H9 (cell line): ENCODE measurements at regions not wholly inside any gene's neighbourhood (a gene's known extent, or its start where the extent isn't known, plus 50 kb on each side); places are given as distances from the start of the nearest gene placed in this dataset.

Source experiments
- DNase-seq: peaks from one replicate; pipeline ENCODE4 v3.0.0-alpha.2; 2017
- H2AFZ ChIP-seq: one replicate; pipeline ENCODE4 v1.6.1; 2013; ENCODE audit warnings: mild to moderate bottlenecking, low read length, control low read depth, moderate library complexity
- H2AK5ac ChIP-seq: 2 replicates; pipeline ENCODE4 v1.6.1; 2013; ENCODE audit warnings: low read length, control low read depth, mixed read lengths; ENCODE audit not compliant: insufficient read length
- H2BK120ac ChIP-seq: one replicate; pipeline ENCODE4 v1.6.1; 2013; ENCODE audit warnings: low read depth, mild to moderate bottlenecking, low read length, control low read depth, inconsistent platforms; ENCODE audit not compliant: poor library complexity, severe bottlenecking
- H2BK12ac ChIP-seq: 2 replicates; pipeline ENCODE4 v1.6.1; 2013; ENCODE audit warnings: low read length, control low read depth, mixed read lengths, low read depth; ENCODE audit not compliant: insufficient read length
- H2BK15ac ChIP-seq: 2 replicates; pipeline ENCODE4 v1.6.1; 2013; ENCODE audit warnings: low read depth, low read length, control low read depth
- H2BK20ac ChIP-seq: one replicate; pipeline ENCODE4 v1.6.1; 2013; ENCODE audit warnings: low read depth, mild to moderate bottlenecking, low read length, control low read depth, inconsistent platforms; ENCODE audit not compliant: poor library complexity, severe bottlenecking
- H2BK5ac ChIP-seq: 2 replicates; pipeline ENCODE4 v1.6.1; 2013; ENCODE audit warnings: low read length, control low read depth, mixed read lengths; ENCODE audit not compliant: insufficient read length
- H3K14ac ChIP-seq: 2 replicates; pipeline ENCODE4 v1.6.1; 2013; ENCODE audit warnings: low read length, control low read depth; ENCODE audit not compliant: insufficient read depth
- H3K18ac ChIP-seq: 2 replicates; pipeline ENCODE4 v1.6.1; 2013; ENCODE audit warnings: low read depth, mild to moderate bottlenecking, mixed read lengths, low read length, control low read depth; ENCODE audit not compliant: insufficient read length
- H3K23ac ChIP-seq: 2 replicates; pipeline ENCODE4 v1.6.1; 2013; ENCODE audit warnings: low read length, control low read depth, mixed read lengths, low read depth; ENCODE audit not compliant: insufficient read length
- H3K23me2 ChIP-seq: 2 replicates; pipeline ENCODE4 v1.6.1; 2013; ENCODE audit warnings: low read depth, mild to moderate bottlenecking, mixed read lengths, low read length, control low read depth; ENCODE audit not compliant: insufficient read length, poor library complexity, severe bottlenecking
- H3K27ac ChIP-seq: 2 replicates; pipeline ENCODE4 v1.5.1; 2013; ENCODE audit warnings: low read length, control low read depth, mixed read lengths, low read depth; ENCODE audit not compliant: insufficient read length
- H3K27me3 ChIP-seq: 2 replicates; pipeline ENCODE4 v1.6.1; 2013; ENCODE audit warnings: low read length, control low read depth, inconsistent platforms; ENCODE audit not compliant: insufficient read depth
- H3K4ac ChIP-seq: 2 replicates; pipeline ENCODE4 v1.6.1; 2013; ENCODE audit warnings: low read depth, mild to moderate bottlenecking, control low read depth, inconsistent platforms, low read length, moderate library complexity
- H3K4me1 ChIP-seq: 2 replicates; pipeline ENCODE4 v1.6.1; 2013; ENCODE audit warnings: low read length, control low read depth, inconsistent platforms; ENCODE audit not compliant: insufficient read depth
- H3K4me2 ChIP-seq: 2 replicates; pipeline ENCODE4 v1.6.1; 2013; ENCODE audit warnings: low read length, control low read depth, mixed read lengths; ENCODE audit not compliant: insufficient read length, insufficient read depth
- H3K56ac ChIP-seq: 2 replicates; pipeline ENCODE4 v1.6.1; 2013; ENCODE audit warnings: low read depth, mild to moderate bottlenecking, mixed read lengths, low read length, control low read depth; ENCODE audit not compliant: insufficient read length
- H3K79me1 ChIP-seq: 2 replicates; pipeline ENCODE4 v1.6.1; 2013; ENCODE audit warnings: low read depth, mild to moderate bottlenecking, moderate library complexity, low read length, control low read depth, inconsistent platforms; ENCODE audit not compliant: insufficient read depth, poor library complexity, severe bottlenecking
- H3K79me2 ChIP-seq: 2 replicates; pipeline ENCODE4 v1.6.1; 2013; ENCODE audit warnings: low read length, control low read depth, inconsistent platforms; ENCODE audit not compliant: insufficient read depth
- H3K9ac ChIP-seq: 2 replicates; pipeline ENCODE4 v1.6.1; 2013; ENCODE audit warnings: low read length, control low read depth, mixed read lengths; ENCODE audit not compliant: insufficient read length; ENCODE audit errors: extremely low read depth
- H3K9me3 ChIP-seq: one replicate; pipeline ENCODE4 v1.6.1; 2013; ENCODE audit warnings: low read depth, low read length, inconsistent platforms; ENCODE audit not compliant: control insufficient read depth
- H3T11ph ChIP-seq: one replicate; pipeline ENCODE4 v1.6.1; 2013; ENCODE audit warnings: mild to moderate bottlenecking, low read length, control low read depth, inconsistent platforms
- H4K20me1 ChIP-seq: one replicate; pipeline ENCODE4 v1.6.1; 2013; ENCODE audit not compliant: control insufficient read depth, insufficient read length, insufficient read depth
- H4K5ac ChIP-seq: 2 replicates; pipeline ENCODE4 v1.6.1; 2013; ENCODE audit warnings: low read depth, mild to moderate bottlenecking, mixed read lengths, low read length, control low read depth; ENCODE audit not compliant: insufficient read length
- H4K8ac ChIP-seq: replicated peaks from 2 replicates; pipeline ENCODE4 v1.6.1; 2013; ENCODE audit warnings: low read length, control low read depth, mixed read lengths, low read depth; ENCODE audit not compliant: insufficient read length
- H4K91ac ChIP-seq: 2 replicates; pipeline ENCODE4 v1.6.1; 2013; ENCODE audit warnings: low read depth, mild to moderate bottlenecking, moderate library complexity, mixed read lengths, low read length, control low read depth; ENCODE audit not compliant: insufficient read length
- H3K27ac Mint-ChIP-seq, 3 experiments: 2 replicates in 2 of 3; 3 replicates in 1 of 3; pipeline ENCODE4 v1.8.0; 2020 to 2021; ENCODE audit warnings: mixed read lengths in 3 of 3, mild to moderate bottlenecking in 1 of 3, moderate library complexity in 1 of 3
- H3K27me3 Mint-ChIP-seq: 2 replicates; pipeline ENCODE4 v1.8.0; 2021; ENCODE audit warnings: low read depth, mild to moderate bottlenecking, moderate library complexity, mixed read lengths
- H3K36me3 Mint-ChIP-seq, 3 experiments: 2 replicates in 2 of 3; 3 replicates in 1 of 3; pipeline ENCODE4 v1.8.0; 2020 to 2021; ENCODE audit warnings: low read depth in 3 of 3, mixed read lengths in 3 of 3; ENCODE audit not compliant: insufficient read depth in 1 of 3
- H3K4me1 Mint-ChIP-seq, 2 experiments: 2 replicates each; pipeline ENCODE4 v1.8.0; 2020; ENCODE audit warnings: mixed read lengths in 2 of 2
- H3K4me3 Mint-ChIP-seq, 2 experiments: 2 replicates in 1 of 2; 3 replicates in 1 of 2; pipeline ENCODE4 v1.8.0; 2020 to 2021; ENCODE audit warnings: mild to moderate bottlenecking in 2 of 2, mixed read lengths in 2 of 2, moderate library complexity in 1 of 2
- H3K9me3 Mint-ChIP-seq, 2 experiments: 2 replicates in 1 of 2; 3 replicates in 1 of 2; pipeline ENCODE4 v1.8.0; 2020; ENCODE audit warnings: mild to moderate bottlenecking in 2 of 2, mixed read lengths in 2 of 2, moderate library complexity in 1 of 2
- WGBS: extraction: QIAGEN DNeasy Blood & Tissue Kit; methylation state at CpG from one replicate; pipeline ENCODE4 v1.1.7; 2013; ENCODE audit warnings: missing lambda C conversion rate, low lambda C conversion rate, mixed read lengths; ENCODE audit not compliant: insufficient read length; ENCODE audit errors: extremely low coverage; 5-methylcytosine and 5-hydroxymethylcytosine counted together
- TF ChIP-seq, protein P1 (sequence below): fragments of 200-600 bp; sonication (generic); conservative IDR thresholded peaks from 3 replicates; pipeline ENCODE4 v1.8.0; 2021; ENCODE audit warnings: antibody characterized with exemption, mild to moderate bottlenecking

- no peaks in the 10 kb centered on the region for H3K27me3 Mint-ChIP-seq
- H3K4me3 Mint-ChIP-seq = no peak overlapping the region; a peak in 1 of 5 replicates
- H3K14ac ChIP-seq = no peak overlapping the region
- H2BK5ac ChIP-seq = no peak overlapping the region
- no peak overlapping the region for H3K4me2 ChIP-seq
- no peak overlapping the region for H3K56ac ChIP-seq
- no peak overlapping the region for H4K91ac ChIP-seq
- no CpG with 5 or more reads among the region's 3 CpGs for WGBS
- no peaks in the 10 kb centered on the region; a peak in 1 of 5 replicates for H3K9me3 Mint-ChIP-seq
- no peaks in the 10 kb centered on the region; the same call in none of the 2 replicates for H3K4me1 ChIP-seq
- H4K20me1 ChIP-seq = no peaks in the 10 kb centered on the region
- H3K4me1 Mint-ChIP-seq = peaks cover 43 to 45% of the 10 kb centered on the region in 2 experiments
- no peak overlapping the region for H2BK15ac ChIP-seq
- H3K18ac ChIP-seq = no peak overlapping the region
- H3K27ac Mint-ChIP-seq = peak overlapping the region; percentile 20 to 90 (median 36); a peak in 4 of 7 replicates
- H4K8ac ChIP-seq = no peak overlapping the region
- no peak for DNase-seq
- H3K36me3 Mint-ChIP-seq = no peaks in the 10 kb centered on the region; a peak in 2 of 7 replicates
- H4K5ac ChIP-seq = no peak overlapping the region
- TF ChIP-seq, protein P1, sequence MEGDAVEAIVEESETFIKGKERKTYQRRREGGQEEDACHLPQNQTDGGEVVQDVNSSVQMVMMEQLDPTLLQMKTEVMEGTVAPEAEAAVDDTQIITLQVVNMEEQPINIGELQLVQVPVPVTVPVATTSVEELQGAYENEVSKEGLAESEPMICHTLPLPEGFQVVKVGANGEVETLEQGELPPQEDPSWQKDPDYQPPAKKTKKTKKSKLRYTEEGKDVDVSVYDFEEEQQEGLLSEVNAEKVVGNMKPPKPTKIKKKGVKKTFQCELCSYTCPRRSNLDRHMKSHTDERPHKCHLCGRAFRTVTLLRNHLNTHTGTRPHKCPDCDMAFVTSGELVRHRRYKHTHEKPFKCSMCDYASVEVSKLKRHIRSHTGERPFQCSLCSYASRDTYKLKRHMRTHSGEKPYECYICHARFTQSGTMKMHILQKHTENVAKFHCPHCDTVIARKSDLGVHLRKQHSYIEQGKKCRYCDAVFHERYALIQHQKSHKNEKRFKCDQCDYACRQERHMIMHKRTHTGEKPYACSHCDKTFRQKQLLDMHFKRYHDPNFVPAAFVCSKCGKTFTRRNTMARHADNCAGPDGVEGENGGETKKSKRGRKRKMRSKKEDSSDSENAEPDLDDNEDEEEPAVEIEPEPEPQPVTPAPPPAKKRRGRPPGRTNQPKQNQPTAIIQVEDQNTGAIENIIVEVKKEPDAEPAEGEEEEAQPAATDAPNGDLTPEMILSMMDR = no peak
- no peak overlapping the region for H3K9ac ChIP-seq
- H3K9me3 ChIP-seq = no peaks in the 10 kb centered on the region
- no peak overlapping the region for H3K27ac ChIP-seq
- H3K23ac ChIP-seq = no peak overlapping the region
- H2AFZ ChIP-seq = no peak overlapping the region
- no peak overlapping the region for H3T11ph ChIP-seq
- no peaks in the 10 kb centered on the region for H3K79me1 ChIP-seq
- H2BK20ac ChIP-seq = no peak overlapping the region
- no peak overlapping the region for H2BK120ac ChIP-seq
- H3K79me2 ChIP-seq = no peaks in the 10 kb centered on the region
- H3K4ac ChIP-seq = no peak overlapping the region
- H2AK5ac ChIP-seq = no peak overlapping the region
- H3K23me2 ChIP-seq = no peaks in the 10 kb centered on the region
- no peaks in the 10 kb centered on the region for H3K27me3 ChIP-seq
- H2BK12ac ChIP-seq = no peak overlapping the region
Measured at GRCh38 chr1:221366495-221367110, 375.3 kb downstream of the DUSP10 start.
